GM12865 (cell line): ENCODE measurements at regions not wholly inside any gene's neighbourhood (a gene's known extent, or its start where the extent isn't known, plus 50 kb on each side); places are given as distances from the start of the nearest gene placed in this dataset.

Experiments used
- DNase-seq: peaks from one replicate; pipeline ENCODE4 v3.0.0; 2010; ENCODE audit warnings: low read depth
- H3K4me3 ChIP-seq: 2 replicates; pipeline ENCODE4 v1.5.1; 2011; ENCODE audit warnings: mild to moderate bottlenecking, low read depth, low read length, control low read depth
- TF ChIP-seq, protein P1 (sequence below): IDR thresholded peaks from 2 replicates; pipeline ENCODE4 v1.5.1; 2011; ENCODE audit warnings: low read length, control low read depth, low read depth, inconsistent platforms; ENCODE audit not compliant: insufficient read depth; ENCODE audit errors: missing control alignments

DNA sequence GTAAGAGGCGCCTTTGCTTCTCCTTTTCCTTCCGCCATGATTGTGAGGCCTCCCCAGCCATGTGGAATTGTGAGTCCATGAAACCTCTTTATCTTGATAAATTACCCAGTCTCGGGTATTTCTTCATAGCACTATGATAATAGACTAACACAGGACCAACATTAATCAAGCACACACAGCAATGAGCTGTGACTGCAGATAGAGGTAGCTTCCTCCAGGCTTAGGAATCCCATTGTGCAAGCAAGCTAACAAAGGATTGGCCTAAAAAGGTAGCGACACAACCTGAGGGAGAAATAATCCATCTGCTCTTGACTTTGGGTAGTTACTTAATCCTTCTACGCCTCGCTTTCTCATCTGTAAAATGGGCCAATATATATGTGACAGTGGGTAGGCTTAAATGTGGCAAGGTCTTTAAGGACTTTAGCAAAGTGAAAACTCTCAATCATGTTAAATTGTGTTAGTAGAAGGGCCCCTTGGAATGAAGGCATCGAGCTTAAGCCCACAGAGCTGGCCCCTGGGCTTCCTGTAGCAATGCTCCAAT, 393.6 kb downstream of the SOX9 start:
- no peak for DNase-seq
- no peak overlapping the region for H3K4me3 ChIP-seq
- TF ChIP-seq, protein P1, sequence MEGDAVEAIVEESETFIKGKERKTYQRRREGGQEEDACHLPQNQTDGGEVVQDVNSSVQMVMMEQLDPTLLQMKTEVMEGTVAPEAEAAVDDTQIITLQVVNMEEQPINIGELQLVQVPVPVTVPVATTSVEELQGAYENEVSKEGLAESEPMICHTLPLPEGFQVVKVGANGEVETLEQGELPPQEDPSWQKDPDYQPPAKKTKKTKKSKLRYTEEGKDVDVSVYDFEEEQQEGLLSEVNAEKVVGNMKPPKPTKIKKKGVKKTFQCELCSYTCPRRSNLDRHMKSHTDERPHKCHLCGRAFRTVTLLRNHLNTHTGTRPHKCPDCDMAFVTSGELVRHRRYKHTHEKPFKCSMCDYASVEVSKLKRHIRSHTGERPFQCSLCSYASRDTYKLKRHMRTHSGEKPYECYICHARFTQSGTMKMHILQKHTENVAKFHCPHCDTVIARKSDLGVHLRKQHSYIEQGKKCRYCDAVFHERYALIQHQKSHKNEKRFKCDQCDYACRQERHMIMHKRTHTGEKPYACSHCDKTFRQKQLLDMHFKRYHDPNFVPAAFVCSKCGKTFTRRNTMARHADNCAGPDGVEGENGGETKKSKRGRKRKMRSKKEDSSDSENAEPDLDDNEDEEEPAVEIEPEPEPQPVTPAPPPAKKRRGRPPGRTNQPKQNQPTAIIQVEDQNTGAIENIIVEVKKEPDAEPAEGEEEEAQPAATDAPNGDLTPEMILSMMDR: no peak

DNA sequence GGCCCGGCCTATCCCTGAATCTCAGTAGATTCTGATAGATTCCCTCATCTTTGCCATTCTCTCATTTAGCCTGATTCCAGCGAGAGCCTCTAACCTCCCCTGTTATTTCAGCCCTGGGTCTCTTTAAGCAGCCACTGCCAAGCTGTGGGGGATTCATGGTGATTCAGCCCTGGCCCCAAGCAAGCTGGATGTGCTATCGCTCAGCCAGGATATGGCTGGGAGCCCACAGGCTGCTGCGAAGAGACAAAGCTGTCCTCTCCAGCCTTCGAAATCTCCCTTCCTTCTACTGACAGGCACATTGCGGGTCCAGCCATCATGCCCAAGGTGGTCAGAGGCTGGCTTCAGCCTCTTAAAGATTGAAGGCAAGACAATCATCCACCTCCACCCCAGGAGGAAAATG, 394.1 kb downstream of the SOX9 start:
- TF ChIP-seq, protein P1: no peak
- no peak overlapping the region for H3K4me3 ChIP-seq
- DNase-seq: peak; percentile 18

DNA sequence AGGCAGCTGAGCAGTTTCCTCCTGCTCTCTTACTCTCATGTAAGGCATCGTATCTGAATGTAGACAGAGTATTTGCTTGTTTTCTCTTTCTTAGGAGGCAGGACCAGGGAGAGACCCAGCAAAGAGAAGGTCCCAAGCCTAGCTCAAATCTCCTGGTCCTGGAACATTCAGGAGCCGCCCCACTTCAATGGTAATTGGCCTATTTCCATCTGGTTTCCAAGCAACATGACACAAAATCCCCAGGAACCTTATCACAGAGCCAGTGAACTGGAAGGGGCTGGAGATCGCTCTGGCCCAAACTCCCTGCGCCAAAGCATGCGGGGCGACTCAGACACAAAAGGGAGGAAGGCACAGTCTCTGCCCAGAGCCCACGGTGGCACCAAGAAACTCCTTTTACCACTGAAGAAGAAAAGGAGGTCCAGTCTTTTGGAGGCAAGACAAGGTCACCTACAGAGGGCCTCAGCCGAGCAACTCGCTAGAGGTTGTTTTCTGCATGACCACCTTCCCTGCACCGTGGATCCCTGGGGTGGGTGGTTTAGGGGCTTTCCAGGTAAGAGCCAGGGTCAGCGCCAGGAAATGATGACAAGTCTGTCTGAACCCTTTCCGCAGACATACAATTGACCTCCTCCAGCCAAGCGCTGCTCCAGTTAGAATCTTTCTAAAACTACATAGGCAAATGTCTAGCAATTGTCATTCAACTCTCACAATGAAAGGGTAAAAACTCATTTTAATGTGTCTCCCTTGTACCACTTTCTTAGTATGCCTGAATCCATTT, 394.7 kb downstream of the SOX9 start:
- H3K4me3 ChIP-seq: peak overlapping the region; percentile 36

DNA sequence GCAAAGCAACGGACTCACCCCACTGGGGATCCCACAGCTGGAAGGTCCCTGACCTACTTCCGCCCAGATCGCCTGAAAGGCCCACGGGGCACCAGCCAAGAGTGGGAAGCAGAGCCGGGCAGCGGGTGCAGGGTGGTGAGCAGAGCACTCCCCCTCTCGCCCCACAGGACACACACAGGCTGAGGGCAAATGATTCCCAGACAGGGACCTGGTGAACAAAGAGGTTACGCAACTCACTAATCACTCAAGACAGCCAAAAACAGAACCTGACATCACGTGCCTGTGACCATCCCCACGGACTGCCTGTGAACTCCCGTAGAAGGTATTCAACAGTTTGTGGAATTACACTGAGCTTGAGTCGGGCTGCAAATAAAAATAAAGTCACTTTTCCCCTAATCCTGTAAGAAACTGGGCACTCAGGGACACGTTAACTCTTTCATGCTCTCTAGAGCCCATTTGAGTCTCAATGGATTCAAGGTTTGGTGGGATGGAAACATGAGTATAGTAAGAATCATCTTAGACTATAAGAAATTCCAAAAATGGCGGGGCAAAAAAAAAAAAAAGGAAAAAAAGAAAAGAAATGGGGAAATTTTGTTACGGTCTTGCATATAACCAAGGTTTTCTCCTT, 396.1 kb downstream of the SOX9 start:
- TF ChIP-seq, protein P1: no peak
- peak overlapping the region; percentile 36 for H3K4me3 ChIP-seq
- DNase-seq: peak; percentile 70

More for the DNA sequence above, 394.7 kb downstream of the SOX9 start:
- TF ChIP-seq, protein P1: no peak
- DNase-seq: peak; percentile 86

DNA sequence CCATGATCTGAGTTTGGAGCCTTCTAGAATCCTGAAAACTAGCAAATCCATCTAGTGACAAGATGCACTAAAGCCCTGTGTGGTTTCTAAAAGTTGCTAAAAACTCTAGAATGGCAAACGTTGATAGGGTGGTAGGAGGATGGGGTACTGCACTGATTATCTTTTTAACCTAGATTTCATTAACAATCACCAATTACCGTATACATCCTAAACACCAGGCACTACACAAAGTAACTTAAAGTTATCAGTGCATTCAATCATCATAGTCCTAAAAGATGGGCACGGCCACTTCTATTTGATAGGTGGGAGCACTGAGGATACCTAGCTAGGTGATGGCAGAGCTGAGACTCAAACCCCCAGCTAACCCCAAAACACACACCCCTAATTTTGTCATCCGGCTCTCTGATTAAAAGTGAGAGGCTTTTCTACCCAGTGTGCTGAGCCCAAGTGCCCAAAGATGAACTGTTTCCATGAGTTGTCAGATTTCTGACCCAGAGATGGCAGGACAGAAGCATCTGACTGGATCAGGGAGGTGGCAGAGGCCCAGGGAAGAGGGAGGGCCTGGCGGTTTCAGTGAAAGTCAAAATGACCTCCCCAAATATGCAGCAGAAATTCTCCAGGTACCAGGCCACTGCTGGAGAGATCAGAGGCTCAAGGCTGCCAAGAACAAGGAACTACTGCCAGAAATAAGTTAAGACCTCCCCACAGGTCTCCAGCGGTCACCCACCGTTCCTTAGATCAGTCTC, 396.8 kb downstream of the SOX9 start:
- DNase-seq: no peak
- peak overlapping the region; percentile 36; the same call in 1 of the 2 replicates for H3K4me3 ChIP-seq
- TF ChIP-seq, protein P1: no peak

DNA sequence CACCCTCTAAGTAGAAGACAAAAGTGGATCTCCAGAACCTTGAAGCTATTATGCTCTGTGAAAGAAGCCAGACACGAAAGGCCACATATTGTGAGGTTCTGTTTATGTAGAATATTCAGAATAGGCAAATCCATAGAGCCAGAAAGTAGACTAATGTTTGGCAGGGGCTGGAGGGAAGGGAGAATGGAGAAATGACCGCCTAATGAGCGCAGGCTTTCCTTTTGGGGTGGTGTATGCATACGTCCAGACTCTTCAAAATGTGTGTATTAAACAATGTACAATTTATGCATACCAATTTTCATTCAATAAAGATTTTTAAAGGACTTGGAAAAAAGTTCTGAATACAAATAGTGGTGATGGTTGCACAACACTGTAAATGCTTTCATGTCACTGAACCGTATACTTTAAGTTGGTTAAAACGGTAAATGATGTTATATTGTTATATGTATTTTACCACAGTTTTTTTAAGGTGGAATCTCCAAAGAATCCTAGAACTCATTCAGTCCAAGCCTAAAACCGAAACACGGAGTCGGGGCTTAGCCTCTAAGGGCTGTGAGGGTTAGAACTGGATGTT, 397.4 kb downstream of the SOX9 start:
- TF ChIP-seq, protein P1: no peak
- H3K4me3 ChIP-seq: no peak overlapping the region
- no peak for DNase-seq
